ENCODE measurements at regions not wholly inside any gene's neighbourhood (a gene's known extent, or its start where the extent isn't known, plus 50 kb on each side); places are given as distances from the start of the nearest gene placed in this dataset.
"Not testable (repeated sequence)": the region's sequence is repeated elsewhere in the genome, so short reads cannot be mapped to it uniquely, and the experiment has no call there.

GRCh38 chr10:23975431-23975830, 233.5 kb upstream of the KIAA1217 start:
- no peak for DNase-seq

- DNase-seq: no peak
Measured at GRCh38 chr10:23976275-23976674, 232.7 kb upstream of the KIAA1217 start.

- no peak for DNase-seq
Measured at GRCh38 chr10:23978317-23978716, 230.6 kb upstream of the KIAA1217 start.

- no peak for DNase-seq
Measured at GRCh38 chr10:23980094-23980493, 228.8 kb upstream of the KIAA1217 start.

GRCh38 chr10:23981520-23982309, 227.2 kb upstream of the KIAA1217 start:
- DNase-seq: no peak

GRCh38 chr10:23984405-23984804, 224.5 kb upstream of the KIAA1217 start:
- not testable (repeated sequence) for DNase-seq

- no peak for DNase-seq
Measured at GRCh38 chr10:23988006-23988405, 220.9 kb upstream of the KIAA1217 start.

- no peak for DNase-seq
Measured at GRCh38 chr10:23994459-23995046, 214.4 kb upstream of the KIAA1217 start.

- DNase-seq: no peak
Measured at GRCh38 chr10:23999445-23999844, 209.5 kb upstream of the KIAA1217 start.

- no peak for DNase-seq
Measured at GRCh38 chr10:24000271-24000813, 208.6 kb upstream of the KIAA1217 start.

GRCh38 chr10:24006741-24007140, 202.2 kb upstream of the KIAA1217 start:
- DNase-seq: no peak

- DNase-seq: no peak
Measured at GRCh38 chr10:24007359-24007758, 201.6 kb upstream of the KIAA1217 start.

GRCh38 chr10:24008164-24009091, 200.5 kb upstream of the KIAA1217 start:
- no peak for DNase-seq

- no peak for DNase-seq
Measured at GRCh38 chr10:24009115-24009514, 199.8 kb upstream of the KIAA1217 start.

- DNase-seq: no peak
Measured at GRCh38 chr10:24009736-24010135, 199.2 kb upstream of the KIAA1217 start.

- no peak for DNase-seq
Measured at GRCh38 chr10:24010436-24010970, 198.4 kb upstream of the KIAA1217 start.

GRCh38 chr10:24012249-24012803, 196.6 kb upstream of the KIAA1217 start:
- DNase-seq: no peak

GRCh38 chr10:24027107-24027506, 181.8 kb upstream of the KIAA1217 start:
- DNase-seq: no peak

GRCh38 chr10:24034571-24034970, 174.4 kb upstream of the KIAA1217 start:
- no peak for DNase-seq

GRCh38 chr10:24035761-24036160, 173.2 kb upstream of the KIAA1217 start:
- DNase-seq: no peak

- no peak for DNase-seq
Measured at GRCh38 chr10:24039315-24039714, 169.6 kb upstream of the KIAA1217 start.

- no peak for DNase-seq
Measured at GRCh38 chr10:24039897-24040296, 169.0 kb upstream of the KIAA1217 start.

GRCh38 chr10:24041034-24041433, 167.9 kb upstream of the KIAA1217 start:
- no peak for DNase-seq
